ENCODE measurements at regions not wholly inside any gene's neighbourhood (a gene's known extent, or its start where the extent isn't known, plus 50 kb on each side); places are given as distances from the start of the nearest gene placed in this dataset.

DNA sequence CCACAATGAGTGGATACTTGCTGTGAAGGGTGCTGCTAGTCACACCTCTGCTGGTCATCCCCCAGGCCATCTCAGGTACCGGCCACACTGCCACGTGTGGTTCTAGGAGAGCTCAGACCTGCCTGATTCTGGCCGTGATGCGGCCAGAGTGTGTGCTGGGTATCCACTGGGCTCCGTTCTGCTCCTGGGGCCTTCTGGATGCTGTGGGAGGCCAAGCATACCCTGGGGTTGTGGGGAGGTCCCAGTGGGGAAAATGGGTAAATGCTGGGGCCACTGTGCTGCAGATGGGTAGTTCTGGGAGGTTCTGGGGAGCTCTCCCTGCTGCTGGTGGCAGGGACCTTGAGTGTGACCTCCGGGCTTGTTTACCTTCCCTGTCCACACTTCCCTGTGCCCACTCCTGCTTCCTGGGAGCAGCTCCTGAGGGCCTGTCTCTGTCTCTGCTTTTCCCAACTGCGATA, 318.4 kb downstream of the GLRX3 start:
- TF ChIP-seq, protein P1, sequence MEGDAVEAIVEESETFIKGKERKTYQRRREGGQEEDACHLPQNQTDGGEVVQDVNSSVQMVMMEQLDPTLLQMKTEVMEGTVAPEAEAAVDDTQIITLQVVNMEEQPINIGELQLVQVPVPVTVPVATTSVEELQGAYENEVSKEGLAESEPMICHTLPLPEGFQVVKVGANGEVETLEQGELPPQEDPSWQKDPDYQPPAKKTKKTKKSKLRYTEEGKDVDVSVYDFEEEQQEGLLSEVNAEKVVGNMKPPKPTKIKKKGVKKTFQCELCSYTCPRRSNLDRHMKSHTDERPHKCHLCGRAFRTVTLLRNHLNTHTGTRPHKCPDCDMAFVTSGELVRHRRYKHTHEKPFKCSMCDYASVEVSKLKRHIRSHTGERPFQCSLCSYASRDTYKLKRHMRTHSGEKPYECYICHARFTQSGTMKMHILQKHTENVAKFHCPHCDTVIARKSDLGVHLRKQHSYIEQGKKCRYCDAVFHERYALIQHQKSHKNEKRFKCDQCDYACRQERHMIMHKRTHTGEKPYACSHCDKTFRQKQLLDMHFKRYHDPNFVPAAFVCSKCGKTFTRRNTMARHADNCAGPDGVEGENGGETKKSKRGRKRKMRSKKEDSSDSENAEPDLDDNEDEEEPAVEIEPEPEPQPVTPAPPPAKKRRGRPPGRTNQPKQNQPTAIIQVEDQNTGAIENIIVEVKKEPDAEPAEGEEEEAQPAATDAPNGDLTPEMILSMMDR (IDR thresholded peaks at IDR 0.05; ENCODE audit: insufficient read depth, low read length): no peak
- TF ChIP-seq REST (IDR thresholded peaks at IDR 0.05; ENCODE audit: insufficient replicate concordance, low read depth) (no peak), POLR2AphosphoS5 (IDR thresholded peaks at IDR 0.05; ENCODE audit: low read depth) (no peak)
